Stimulated activated CD4-positive, alpha-beta T cell treated with anti-CD3 and anti-CD28 coated beads, Interleukin-4, amount 100 ng/mL, for 48 hours (primary cell): ENCODE measurements at regions not wholly inside any gene's neighbourhood (a gene's known extent, or its start where the extent isn't known, plus 50 kb on each side); places are given as distances from the start of the nearest gene placed in this dataset.
A peak's percentile ranks its signal among the peaks of the same experiment; 100 is the strongest.
"Not testable (repeated sequence)": the region's sequence is repeated elsewhere in the genome, so short reads cannot be mapped to it uniquely, and the experiment has no call there.

ENCODE experiments used
- DNase-seq, 2 donors: peaks; one replicate each; pipeline ENCODE4 v3.0.0-alpha.2; 2020; ENCODE audit warnings: low read depth in 2 of 2

GRCh38 chrX:42157923-42158322 lies 234.6 kb upstream of the CASK start:
- DNase-seq = not testable (repeated sequence)

- DNase-seq = no peak
Observed at GRCh38 chrX:42151808-42152207, 228.5 kb upstream of the CASK start.

- DNase-seq = no peak
Observed at GRCh38 chrX:42149765-42150164, 226.4 kb upstream of the CASK start.

- no peak for DNase-seq
Observed at GRCh38 chrX:42149281-42149680, 225.9 kb upstream of the CASK start.

GRCh38 chrX:42143866-42144592 lies 220.7 kb upstream of the CASK start:
- no peak for DNase-seq

GRCh38 chrX:42140320-42140719 lies 217.0 kb upstream of the CASK start:
- no peak for DNase-seq

- no peak for DNase-seq
Observed at GRCh38 chrX:42135583-42136228, 212.4 kb upstream of the CASK start.

- DNase-seq = no peak
Observed at GRCh38 chrX:42131856-42132255, 208.5 kb upstream of the CASK start.

GRCh38 chrX:42129022-42129940 lies 205.9 kb upstream of the CASK start:
- no peak for DNase-seq

GRCh38 chrX:42128587-42128986 lies 205.2 kb upstream of the CASK start:
- DNase-seq = no peak

- DNase-seq = no peak
Observed at GRCh38 chrX:42128020-42128419, 204.7 kb upstream of the CASK start.

- no peak for DNase-seq
Observed at GRCh38 chrX:42127563-42127962, 204.2 kb upstream of the CASK start.

GRCh38 chrX:42123369-42123768 lies 200.0 kb upstream of the CASK start:
- no peak for DNase-seq

- DNase-seq = no peak
Observed at GRCh38 chrX:42119076-42119475, 195.7 kb upstream of the CASK start.

GRCh38 chrX:42117318-42117717 lies 194.0 kb upstream of the CASK start:
- no peak for DNase-seq

- DNase-seq = no peak
Observed at GRCh38 chrX:42109428-42109827, 186.1 kb upstream of the CASK start.

- peak in 1 of 2 donors; percentile 11 for DNase-seq
Observed at GRCh38 chrX:42107495-42108488, 184.4 kb upstream of the CASK start.

- no peak for DNase-seq
Observed at GRCh38 chrX:42106556-42106955, 183.2 kb upstream of the CASK start.

- DNase-seq = no peak
Observed at GRCh38 chrX:42102586-42103282, 179.4 kb upstream of the CASK start.

GRCh38 chrX:42098900-42099299 lies 175.5 kb upstream of the CASK start:
- no peak for DNase-seq

- no peak for DNase-seq
Observed at GRCh38 chrX:42097486-42097885, 174.1 kb upstream of the CASK start.
